ENCODE measurements at regions not wholly inside any gene's neighbourhood (a gene's known extent, or its start where the extent isn't known, plus 50 kb on each side); places are given as distances from the start of the nearest gene placed in this dataset.

DNA sequence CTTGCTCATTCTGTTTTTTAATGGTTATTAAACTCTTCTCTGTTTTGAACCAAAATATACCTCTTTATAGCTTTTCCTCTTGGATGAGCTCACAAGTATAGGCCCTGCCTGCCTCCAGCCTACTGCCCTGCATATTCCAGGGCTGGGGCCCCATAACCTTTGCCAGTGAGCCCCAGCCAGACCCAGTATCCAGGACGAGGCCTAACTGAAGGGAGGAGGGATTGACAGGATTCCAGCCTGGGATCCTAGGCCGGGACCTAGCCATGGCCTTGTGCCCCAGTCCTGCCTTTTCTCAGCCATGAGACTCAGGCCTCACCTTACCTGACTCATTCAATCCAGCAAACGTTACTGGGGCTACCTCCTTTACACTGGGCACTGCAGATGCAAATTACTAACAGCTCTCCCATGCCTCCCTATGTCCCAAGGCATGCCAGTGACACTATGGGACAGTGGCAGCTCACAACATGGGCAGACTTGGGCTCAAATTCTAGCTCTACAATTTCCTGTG, 159.2 kb downstream of the DDX1 start:
- no peak for DNase-seq (ENCODE audit: low spot score)
- TF ChIP-seq, protein P1, sequence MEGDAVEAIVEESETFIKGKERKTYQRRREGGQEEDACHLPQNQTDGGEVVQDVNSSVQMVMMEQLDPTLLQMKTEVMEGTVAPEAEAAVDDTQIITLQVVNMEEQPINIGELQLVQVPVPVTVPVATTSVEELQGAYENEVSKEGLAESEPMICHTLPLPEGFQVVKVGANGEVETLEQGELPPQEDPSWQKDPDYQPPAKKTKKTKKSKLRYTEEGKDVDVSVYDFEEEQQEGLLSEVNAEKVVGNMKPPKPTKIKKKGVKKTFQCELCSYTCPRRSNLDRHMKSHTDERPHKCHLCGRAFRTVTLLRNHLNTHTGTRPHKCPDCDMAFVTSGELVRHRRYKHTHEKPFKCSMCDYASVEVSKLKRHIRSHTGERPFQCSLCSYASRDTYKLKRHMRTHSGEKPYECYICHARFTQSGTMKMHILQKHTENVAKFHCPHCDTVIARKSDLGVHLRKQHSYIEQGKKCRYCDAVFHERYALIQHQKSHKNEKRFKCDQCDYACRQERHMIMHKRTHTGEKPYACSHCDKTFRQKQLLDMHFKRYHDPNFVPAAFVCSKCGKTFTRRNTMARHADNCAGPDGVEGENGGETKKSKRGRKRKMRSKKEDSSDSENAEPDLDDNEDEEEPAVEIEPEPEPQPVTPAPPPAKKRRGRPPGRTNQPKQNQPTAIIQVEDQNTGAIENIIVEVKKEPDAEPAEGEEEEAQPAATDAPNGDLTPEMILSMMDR (IDR thresholded peaks at IDR 0.05; ENCODE audit: extremely low read depth, missing control alignments) = no peak

DNA sequence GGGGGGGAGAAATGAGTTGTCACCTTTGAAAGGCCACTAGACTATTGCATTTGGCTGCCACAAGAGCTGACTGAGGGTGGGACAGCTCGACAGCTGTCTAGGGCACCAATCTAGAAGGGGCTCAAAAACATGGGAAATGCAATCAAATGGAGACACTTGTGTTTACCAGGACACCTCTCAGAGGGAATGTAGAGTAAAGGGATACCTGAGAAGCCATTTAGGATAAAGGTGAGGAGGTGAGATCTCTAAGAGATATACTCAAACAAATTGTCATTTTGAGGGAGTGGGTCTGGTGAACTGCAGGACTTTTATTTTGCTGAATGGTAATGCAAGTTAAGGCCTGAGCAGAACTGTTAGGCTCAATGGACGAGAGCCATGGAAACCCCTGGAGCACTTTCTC, 159.8 kb downstream of the DDX1 start:
- DNase-seq (ENCODE audit: low spot score) = no peak
- TF ChIP-seq, protein P1 (IDR thresholded peaks at IDR 0.05; ENCODE audit: extremely low read depth, missing control alignments) = no peak

DNA sequence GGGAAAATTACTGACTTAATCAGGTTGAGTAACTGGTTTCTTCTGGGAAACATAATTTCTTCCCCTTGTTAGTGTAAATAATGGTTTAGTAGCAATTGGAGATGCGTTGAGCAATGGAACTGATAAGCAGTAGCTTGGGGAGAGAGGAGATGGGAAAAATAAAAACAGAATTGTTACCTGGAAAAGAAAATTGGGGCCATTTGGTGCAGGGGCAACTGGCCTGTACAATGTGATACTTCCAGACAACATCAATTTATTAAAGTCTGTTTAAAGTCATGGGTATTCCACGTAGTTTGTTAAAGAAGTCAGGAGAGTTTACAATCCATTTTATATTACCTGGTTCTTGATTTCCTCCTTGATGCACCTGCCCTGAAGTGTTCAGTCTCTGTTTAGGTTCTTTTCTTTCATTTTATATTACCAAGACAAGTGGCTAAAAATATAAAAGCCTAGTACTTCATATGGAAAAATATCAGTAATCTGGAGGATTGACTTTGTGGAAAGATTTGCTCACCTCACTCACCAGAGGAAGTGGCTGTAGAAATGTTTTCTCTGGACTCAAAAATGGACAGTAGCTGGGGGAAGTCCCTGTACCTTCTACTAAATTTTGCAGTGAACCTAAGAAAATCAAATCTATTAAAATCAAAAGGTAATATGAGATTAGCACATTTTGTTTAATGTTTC, 161.0 kb downstream of the DDX1 start:
- TF ChIP-seq, protein P1 (IDR thresholded peaks at IDR 0.05; ENCODE audit: extremely low read depth, missing control alignments) = no peak
- DNase-seq (ENCODE audit: low spot score) = no peak

DNA sequence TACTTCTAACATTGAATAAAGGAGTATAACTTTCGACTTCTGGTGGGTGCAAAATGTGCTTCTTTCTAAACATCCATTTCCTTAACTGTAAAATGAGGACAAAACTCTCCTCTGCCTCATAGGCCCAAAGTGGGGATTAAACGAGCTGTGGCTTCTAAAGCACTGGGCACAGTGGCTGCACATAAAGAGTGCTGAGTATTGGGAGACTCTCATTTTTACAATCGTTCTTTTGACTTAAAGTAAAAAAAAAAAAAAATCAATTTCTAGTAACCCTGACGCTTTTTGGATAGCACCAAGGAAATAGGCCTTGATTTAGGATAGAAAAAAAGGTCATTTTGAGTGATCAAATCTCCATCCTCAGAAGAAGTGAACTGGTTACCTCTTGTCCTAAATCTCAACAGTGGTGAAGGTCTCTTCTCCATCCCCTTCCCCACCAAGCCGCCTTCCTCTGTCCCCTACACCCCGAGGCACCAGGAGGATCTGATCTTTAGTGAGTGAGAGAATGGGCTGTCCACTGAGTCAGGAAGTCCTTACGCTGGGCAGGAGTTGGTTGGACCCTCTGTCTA, 161.6 kb downstream of the DDX1 start:
- no peak for DNase-seq (ENCODE audit: low spot score)
- TF ChIP-seq, protein P1 (IDR thresholded peaks at IDR 0.05; ENCODE audit: extremely low read depth, missing control alignments) = no peak

DNA sequence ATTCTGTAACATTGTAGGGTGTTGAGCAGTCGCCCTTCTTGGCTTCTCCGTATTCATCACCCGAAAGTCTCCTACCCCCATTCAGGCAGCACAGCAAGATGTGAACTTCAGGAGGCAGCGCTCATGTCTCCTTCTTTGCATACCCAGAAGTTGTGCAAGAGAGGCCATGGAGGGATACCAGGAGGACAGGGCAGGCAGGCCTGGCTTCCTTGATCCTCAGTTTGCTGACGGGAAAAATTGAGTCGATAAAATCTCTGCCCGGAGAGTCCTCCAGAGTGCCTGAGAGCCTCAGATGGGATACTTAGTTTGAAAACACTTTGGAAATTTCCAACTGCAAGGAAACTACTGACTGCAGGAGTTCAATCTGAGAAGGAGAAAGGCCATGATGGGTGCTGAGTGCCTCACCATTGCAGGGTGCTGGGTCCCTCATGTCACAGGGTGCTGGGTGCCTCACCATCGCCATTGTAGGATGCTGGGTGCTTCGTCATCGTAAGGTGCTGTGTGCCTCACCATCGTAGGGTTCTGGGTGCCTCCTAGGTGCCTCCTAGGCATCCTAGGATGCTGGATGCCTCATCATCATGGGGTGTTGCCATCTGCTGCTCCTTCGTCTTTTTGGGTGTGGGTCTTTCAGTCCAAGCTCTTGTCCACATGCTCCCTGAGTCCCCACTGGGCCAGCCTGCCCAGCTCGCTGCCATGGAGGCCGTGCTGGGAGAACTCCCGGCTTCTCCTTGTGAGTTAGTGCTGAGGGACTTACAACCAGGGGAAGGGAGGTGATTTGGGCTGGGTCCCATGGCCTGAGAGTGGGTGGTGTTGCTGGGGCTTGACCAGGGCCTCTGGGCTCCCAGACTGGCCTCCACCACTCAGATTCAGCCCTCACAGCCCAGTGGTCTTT, 162.4 kb downstream of the DDX1 start:
- no peak for DNase-seq (ENCODE audit: low spot score)
- TF ChIP-seq, protein P1 (IDR thresholded peaks at IDR 0.05; ENCODE audit: extremely low read depth, missing control alignments) = no peak

DNA sequence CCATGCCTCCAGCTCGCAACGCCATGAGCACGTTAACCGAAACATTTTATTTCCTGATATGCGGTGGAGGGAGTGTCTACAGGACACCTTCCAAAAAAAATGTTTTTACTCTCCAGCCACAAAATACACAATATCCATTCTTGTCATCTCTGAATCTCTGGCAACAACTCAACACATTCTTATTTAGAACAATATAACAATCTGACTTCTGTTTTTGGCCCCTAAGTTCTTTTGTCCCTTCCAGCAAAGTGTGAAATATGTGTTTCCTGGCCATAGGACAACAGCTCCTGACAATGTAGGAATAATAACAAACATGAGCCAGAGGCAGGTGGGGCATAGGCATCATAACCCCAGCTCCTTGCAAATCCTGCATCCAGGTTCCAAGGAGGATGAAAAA, 163.0 kb downstream of the DDX1 start:
- no peak for DNase-seq (ENCODE audit: low spot score)
- TF ChIP-seq, protein P1 (IDR thresholded peaks at IDR 0.05; ENCODE audit: extremely low read depth, missing control alignments) = no peak

DNA sequence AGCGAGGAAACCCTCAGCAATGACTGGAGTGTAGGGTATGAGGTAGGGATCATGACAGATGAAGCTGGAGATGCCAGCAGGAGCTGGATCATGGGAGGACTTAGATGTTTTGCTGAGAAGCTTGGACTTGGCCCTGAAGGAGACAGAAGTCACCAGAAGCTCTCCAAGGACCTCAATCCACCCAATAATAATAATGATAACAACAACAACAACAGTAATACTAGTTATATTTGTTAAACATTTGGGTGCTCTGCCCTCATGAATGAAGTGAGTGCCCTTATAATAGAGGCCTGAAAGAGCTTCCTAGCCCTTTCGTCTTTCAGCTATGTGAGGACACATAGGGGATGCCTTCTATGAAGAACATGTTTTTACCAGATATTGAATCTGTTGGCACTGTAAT, 163.9 kb downstream of the DDX1 start:
- TF ChIP-seq, protein P1 (IDR thresholded peaks at IDR 0.05; ENCODE audit: extremely low read depth, missing control alignments) = no peak
- no peak for DNase-seq (ENCODE audit: low spot score)
